Duodenal mucosa (tissue), 2 donors: ENCODE measurements at regions not wholly inside any gene's neighbourhood (a gene's known extent, or its start where the extent isn't known, plus 50 kb on each side); places are given as distances from the start of the nearest gene placed in this dataset.

Source experiments
- H3K27ac ChIP-seq: one replicate; pipeline ENCODE4 v1.7.0; 2013; ENCODE audit warnings: low read depth, low read length
- H3K27me3 ChIP-seq, 2 donors: one replicate each; pipeline ENCODE4 v1.7.0; 2013; ENCODE audit warnings: low read length in 2 of 2, control low read depth in 1 of 2; ENCODE audit not compliant: insufficient read depth in 2 of 2, control insufficient read depth in 1 of 2
- H3K36me3 ChIP-seq, 2 donors: one replicate each; pipeline ENCODE4 v1.7.0; 2013; ENCODE audit warnings: low read length in 2 of 2, control low read depth in 1 of 2; ENCODE audit not compliant: insufficient read depth in 2 of 2, control insufficient read depth in 1 of 2
- H3K4me1 ChIP-seq, 2 donors: one replicate each; pipeline ENCODE4 v1.7.0; 2013; ENCODE audit warnings: low read length in 2 of 2, control low read depth in 1 of 2; ENCODE audit not compliant: insufficient read depth in 2 of 2, control insufficient read depth in 1 of 2
- H3K4me3 ChIP-seq, 2 donors: one replicate each; pipeline ENCODE4 v1.7.0; 2013; ENCODE audit warnings: low read length in 2 of 2, low read depth in 1 of 2
- H3K9ac ChIP-seq, 2 donors: one replicate each; pipeline ENCODE4 v1.7.0; 2013; ENCODE audit warnings: low read length in 2 of 2, low read depth in 1 of 2
- H3K9me3 ChIP-seq, 2 donors: one replicate each; pipeline ENCODE4 v1.7.0; 2013; ENCODE audit warnings: low read length in 2 of 2, control low read depth in 1 of 2; ENCODE audit not compliant: control insufficient read depth in 1 of 2

DNA sequence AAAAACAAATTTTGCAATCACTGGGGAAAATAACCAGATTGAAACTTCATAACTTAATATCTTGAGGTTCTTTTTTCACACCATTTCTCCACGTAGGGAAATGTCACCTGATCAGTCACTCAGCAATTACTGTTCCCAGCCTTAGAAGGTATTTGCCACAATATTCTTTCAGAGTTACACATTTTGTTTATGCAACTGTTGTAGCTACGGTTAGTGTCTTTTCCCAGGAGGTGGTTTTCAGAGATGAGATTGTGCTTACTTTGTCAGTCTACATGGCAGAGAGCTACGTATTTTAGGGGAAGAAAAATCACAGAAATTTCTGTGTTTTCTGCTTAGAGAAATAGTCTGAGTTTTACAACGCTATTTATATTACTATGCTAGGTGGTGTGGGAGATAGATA, 792.8 kb upstream of the B3GALT2 start:
- Histone ChIP-seq H3K27me3 (no peaks in the 10 kb centered on the region), H3K27ac (no peak overlapping the region), H3K9me3 (no peaks in the 10 kb centered on the region), H3K9ac (no peak overlapping the region), H3K4me1 (no peaks in the 10 kb centered on the region), H3K36me3 (no peaks in the 10 kb centered on the region), H3K4me3 (no peak overlapping the region)

GRCh38 chr1:193974286-193974798, 787.9 kb upstream of the B3GALT2 start:
- Histone ChIP-seq H3K9ac (no peak overlapping the region), H3K27ac (no peak overlapping the region)

DNA sequence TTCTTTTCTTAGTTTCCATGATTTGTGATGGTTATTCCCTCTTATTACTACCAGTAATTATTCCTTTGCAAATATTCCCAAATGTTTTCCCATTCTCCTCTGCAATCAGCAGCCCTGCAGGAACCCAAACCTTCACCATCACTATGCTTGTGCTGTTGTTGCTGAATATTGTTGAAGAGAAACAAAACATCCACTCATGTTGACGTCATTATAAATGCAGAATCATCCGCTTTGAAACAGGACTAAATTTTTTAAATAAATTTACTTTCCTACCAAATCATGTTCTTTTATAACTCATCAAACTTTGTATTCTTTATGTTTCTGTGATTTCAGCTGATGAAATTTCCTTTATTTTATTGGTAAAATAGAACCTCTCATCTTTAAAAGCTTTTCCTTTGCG, 787.0 kb upstream of the B3GALT2 start:
- H3K27ac ChIP-seq, result no peak overlapping the region
- no peaks in the 10 kb centered on the region for H3K36me3 ChIP-seq
- no peaks in the 10 kb centered on the region for H3K27me3 ChIP-seq
- no peaks in the 10 kb centered on the region for H3K9me3 ChIP-seq
- H3K4me1 ChIP-seq, result no peaks in the 10 kb centered on the region
- no peak overlapping the region for H3K9ac ChIP-seq
- H3K4me3 ChIP-seq, result no peak overlapping the region

More at GRCh38 chr1:193974286-193974798, 787.9 kb upstream of the B3GALT2 start:
- Histone ChIP-seq H3K9me3 (no peaks in the 10 kb centered on the region), H3K36me3 (no peaks in the 10 kb centered on the region), H3K27me3 (no peaks in the 10 kb centered on the region), H3K4me3 (no peak overlapping the region), H3K4me1 (no peaks in the 10 kb centered on the region)

GRCh38 chr1:193971595-193971994, 785.2 kb upstream of the B3GALT2 start:
- Histone ChIP-seq H3K27me3 (no peaks in the 10 kb centered on the region), H3K36me3 (no peaks in the 10 kb centered on the region), H3K4me1 (no peaks in the 10 kb centered on the region), H3K27ac (no peak overlapping the region), H3K4me3 (no peak overlapping the region), H3K9ac (no peak overlapping the region), H3K9me3 (no peaks in the 10 kb centered on the region)

DNA sequence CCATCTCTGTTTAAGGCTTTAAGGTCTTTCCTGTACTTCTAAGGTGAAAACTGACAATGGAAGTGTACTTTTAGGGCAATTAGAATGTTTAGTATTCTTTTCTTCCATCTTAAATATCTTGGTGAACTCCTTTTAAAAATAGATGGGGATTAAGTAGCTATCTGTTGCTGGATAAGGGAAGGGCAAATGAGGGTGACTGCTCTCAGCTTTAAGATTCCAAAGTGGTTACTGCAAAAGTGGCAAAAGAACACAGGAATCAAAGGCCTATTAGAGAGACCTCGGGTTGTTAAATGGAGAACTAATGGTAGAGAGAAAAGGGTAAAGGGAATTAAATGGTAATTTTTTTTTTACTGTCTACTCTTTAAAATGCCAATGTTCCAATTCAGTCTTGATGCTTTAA, 774.1 kb upstream of the B3GALT2 start:
- peaks cover 0 to 2% of the 10 kb centered on the region in 2 donors for H3K9me3 ChIP-seq
- no peak overlapping the region for H3K9ac ChIP-seq
- H3K4me3 ChIP-seq, result no peak overlapping the region
- H3K27ac ChIP-seq, result no peak overlapping the region
- H3K27me3 ChIP-seq, result no peaks in the 10 kb centered on the region
- H3K36me3 ChIP-seq, result no peaks in the 10 kb centered on the region
- no peaks in the 10 kb centered on the region for H3K4me1 ChIP-seq

- H3K4me3 ChIP-seq, result no peak overlapping the region
- peaks cover 0 to 2% of the 10 kb centered on the region in 2 donors for H3K9me3 ChIP-seq
- no peak overlapping the region for H3K9ac ChIP-seq
- H3K4me1 ChIP-seq, result no peaks in the 10 kb centered on the region
- no peak overlapping the region for H3K27ac ChIP-seq
- no peaks in the 10 kb centered on the region for H3K36me3 ChIP-seq
- H3K27me3 ChIP-seq, result no peaks in the 10 kb centered on the region
Measured at GRCh38 chr1:193960040-193960439, 773.6 kb upstream of the B3GALT2 start.

DNA sequence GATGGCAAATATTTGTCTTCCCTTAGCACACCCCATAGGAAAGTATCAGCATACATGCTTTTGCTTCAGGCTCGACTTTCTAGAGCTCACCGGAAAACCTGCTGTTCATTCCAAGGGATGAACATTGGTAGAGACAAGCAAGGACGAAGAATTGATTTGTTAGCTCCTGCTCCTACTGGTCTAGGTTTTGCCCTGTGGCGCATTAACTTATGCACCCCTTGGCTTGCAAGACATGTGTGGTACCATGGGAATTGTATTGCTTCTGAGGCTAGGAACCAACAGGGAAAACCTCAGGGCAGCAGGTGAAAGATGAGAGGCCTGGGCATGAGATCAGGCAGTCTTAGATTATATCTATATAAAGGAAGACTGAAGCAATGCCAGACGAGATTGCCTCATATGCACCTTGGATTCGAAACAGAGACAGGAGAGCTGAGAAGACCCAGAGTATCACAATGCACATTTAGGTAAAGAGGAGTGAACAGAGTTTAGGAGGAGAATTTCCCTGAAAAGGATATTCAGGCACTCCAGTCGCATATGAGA, 771.2 kb upstream of the B3GALT2 start:
- Histone ChIP-seq H3K36me3 (no peaks in the 10 kb centered on the region), H3K9me3 (peaks cover 0 to 2% of the 10 kb centered on the region in 2 donors), H3K4me1 (no peaks in the 10 kb centered on the region), H3K27me3 (no peaks in the 10 kb centered on the region), H3K4me3 (no peak overlapping the region), H3K9ac (no peak overlapping the region), H3K27ac (no peak overlapping the region)

GRCh38 chr1:193952778-193953374, 766.5 kb upstream of the B3GALT2 start:
- Histone ChIP-seq H3K27me3 (no peaks in the 10 kb centered on the region), H3K9ac (no peak overlapping the region), H3K9me3 (no peaks in the 10 kb centered on the region), H3K36me3 (no peaks in the 10 kb centered on the region), H3K27ac (no peak overlapping the region), H3K4me3 (no peak overlapping the region), H3K4me1 (no peaks in the 10 kb centered on the region)

DNA sequence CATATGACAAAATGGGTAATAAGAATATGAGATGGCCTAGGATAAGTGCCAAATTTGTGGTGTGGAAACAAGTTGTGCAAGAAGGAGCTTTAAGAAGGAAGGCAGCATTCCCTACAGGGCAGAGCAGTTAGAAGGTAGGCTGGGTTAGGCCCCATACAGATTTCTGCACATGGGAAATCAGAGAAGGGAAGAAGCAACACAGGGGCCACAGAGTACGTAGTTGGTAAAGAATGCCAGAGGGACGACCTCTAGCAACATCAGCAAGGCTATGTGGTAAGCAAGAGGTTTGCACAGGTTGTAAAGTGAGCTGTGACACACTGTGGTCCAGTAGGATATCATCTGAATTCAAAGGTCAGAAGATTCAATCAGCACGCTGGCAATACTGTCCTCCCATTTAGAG, 765.6 kb upstream of the B3GALT2 start:
- H3K27ac ChIP-seq, result no peak overlapping the region
- H3K4me3 ChIP-seq, result no peak overlapping the region
- no peaks in the 10 kb centered on the region for H3K36me3 ChIP-seq
- no peaks in the 10 kb centered on the region for H3K4me1 ChIP-seq
- H3K27me3 ChIP-seq, result no peaks in the 10 kb centered on the region
- no peaks in the 10 kb centered on the region for H3K9me3 ChIP-seq
- no peak overlapping the region for H3K9ac ChIP-seq

- no peaks in the 10 kb centered on the region for H3K9me3 ChIP-seq
Measured at GRCh38 chr1:193944454-193944853, 758.0 kb upstream of the B3GALT2 start.

More at GRCh38 chr1:193944454-193944853, 758.0 kb upstream of the B3GALT2 start:
- Histone ChIP-seq H3K27me3 (no peaks in the 10 kb centered on the region), H3K4me3 (no peak overlapping the region), H3K27ac (no peak overlapping the region), H3K9ac (no peak overlapping the region), H3K4me1 (no peaks in the 10 kb centered on the region), H3K36me3 (no peaks in the 10 kb centered on the region)
